ENCODE measurements at regions not wholly inside any gene's neighbourhood (a gene's known extent, or its start where the extent isn't known, plus 50 kb on each side); places are given as distances from the start of the nearest gene placed in this dataset.

DNA sequence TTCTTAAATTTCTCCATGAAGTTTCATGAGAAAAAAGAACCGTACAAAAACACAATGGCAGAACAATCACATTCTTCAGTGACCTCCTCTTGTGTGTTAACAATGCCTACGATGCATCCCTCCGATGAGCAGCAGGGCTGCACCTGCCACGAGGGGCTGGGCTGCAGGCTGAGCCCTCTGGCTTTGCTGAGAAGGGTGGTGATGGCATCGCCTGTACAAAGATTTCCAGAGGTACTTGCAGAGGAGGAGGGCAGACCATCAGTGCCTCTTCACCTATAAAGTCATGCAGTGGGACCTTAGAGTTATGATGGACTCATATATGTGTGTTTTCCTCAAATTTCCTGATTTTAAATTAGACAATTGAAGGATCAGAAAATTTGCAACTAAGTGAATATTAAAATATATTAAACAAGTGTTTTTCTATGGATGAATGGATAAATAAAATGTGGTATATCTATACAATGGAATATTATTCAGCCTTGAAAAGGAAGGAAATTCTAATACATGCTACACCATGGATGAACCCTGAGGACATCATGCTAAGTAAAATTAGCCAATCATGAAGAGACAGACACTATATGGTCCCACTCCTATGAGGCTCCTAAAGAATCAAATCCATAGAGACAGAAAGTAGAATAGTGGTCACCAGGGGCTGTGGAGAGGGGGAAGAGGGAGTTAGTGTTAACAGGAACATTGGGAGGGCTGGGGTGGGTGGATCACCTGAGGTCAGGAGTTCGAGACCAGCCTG lies 489.3 kb downstream of the SIPA1L2 start:
- TF ChIP-seq, protein P1, sequence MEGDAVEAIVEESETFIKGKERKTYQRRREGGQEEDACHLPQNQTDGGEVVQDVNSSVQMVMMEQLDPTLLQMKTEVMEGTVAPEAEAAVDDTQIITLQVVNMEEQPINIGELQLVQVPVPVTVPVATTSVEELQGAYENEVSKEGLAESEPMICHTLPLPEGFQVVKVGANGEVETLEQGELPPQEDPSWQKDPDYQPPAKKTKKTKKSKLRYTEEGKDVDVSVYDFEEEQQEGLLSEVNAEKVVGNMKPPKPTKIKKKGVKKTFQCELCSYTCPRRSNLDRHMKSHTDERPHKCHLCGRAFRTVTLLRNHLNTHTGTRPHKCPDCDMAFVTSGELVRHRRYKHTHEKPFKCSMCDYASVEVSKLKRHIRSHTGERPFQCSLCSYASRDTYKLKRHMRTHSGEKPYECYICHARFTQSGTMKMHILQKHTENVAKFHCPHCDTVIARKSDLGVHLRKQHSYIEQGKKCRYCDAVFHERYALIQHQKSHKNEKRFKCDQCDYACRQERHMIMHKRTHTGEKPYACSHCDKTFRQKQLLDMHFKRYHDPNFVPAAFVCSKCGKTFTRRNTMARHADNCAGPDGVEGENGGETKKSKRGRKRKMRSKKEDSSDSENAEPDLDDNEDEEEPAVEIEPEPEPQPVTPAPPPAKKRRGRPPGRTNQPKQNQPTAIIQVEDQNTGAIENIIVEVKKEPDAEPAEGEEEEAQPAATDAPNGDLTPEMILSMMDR (IDR thresholded peaks at IDR 0.05) = no peak
- TF ChIP-seq POLR2A (IDR thresholded peaks at IDR 0.05) = no peak
